NCI-H526 treated with DMSO at 0.1 percent for 48 hours (cell line): ENCODE measurements at regions not wholly inside any gene's neighbourhood (a gene's known extent, or its start where the extent isn't known, plus 50 kb on each side); places are given as distances from the start of the nearest gene placed in this dataset.
"Not testable (repeated sequence)": the region's sequence is repeated elsewhere in the genome, so short reads cannot be mapped to it uniquely, and the experiment has no call there.

Source experiments
- DNase-seq: peaks from one replicate; lab custom pipeline; 2025; lab: John Stamatoyannopoulos, UW

DNA sequence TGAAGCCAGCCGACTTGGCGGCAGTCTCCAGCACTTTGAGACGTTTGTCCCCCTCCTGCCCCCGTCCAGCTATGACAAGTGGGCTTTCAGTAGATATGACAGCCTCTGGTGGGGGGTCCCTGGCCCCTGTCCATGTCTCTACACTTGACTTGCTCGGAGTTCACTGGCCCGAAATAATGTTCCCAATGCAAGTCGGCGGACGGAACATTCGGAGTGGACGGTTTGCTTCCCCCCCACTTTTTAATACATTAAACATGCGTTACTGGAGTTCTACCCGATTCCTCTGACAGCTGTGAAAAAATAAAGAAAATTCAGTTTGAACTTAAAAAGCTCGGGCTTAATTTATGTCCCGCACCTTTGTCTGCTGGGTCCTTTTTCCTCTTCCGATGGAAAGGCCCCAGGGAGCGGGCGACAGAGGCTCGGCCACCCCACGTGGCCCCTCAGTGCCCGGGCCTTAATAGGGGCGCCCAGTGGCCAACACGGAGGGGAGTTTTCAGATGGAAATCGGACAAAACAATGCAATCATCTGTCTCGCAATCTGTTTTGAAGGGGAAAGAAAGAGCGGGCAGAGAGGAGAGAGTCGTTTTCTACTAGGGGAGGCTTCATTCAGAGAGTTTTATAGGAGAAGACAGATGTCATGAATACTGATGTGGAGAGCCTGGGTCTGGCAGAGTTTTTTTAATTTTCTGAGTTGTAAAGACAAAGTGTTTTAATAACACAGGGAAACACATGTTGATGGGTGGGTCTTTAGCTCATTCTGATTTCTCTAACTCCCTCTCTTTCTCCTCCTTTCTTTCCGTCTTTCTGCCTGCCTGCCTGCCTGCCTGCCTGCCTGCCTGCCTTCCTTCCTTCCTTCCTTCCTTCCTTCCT is 50.2 kb downstream of the SMIM38 start:
- no peak for DNase-seq

DNA sequence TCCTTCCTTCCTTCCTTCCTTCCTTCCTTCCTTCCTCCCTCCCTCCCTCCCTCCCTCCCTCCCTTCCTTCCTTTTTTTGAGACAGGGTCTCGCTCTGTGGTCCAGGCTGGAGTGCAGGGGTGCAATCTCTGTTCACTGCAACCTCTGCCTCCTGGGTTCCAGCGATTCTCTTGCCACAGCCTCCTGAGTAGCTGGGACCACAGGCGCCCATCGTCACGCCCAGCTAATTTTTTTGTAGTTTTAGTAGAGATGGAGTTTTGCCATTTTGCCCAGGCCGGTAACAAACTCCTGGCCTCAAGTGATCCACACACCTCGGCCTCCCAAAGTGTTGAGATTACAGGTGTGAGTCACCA is 50.9 kb downstream of the SMIM38 start:
- not testable (repeated sequence) for DNase-seq

DNA sequence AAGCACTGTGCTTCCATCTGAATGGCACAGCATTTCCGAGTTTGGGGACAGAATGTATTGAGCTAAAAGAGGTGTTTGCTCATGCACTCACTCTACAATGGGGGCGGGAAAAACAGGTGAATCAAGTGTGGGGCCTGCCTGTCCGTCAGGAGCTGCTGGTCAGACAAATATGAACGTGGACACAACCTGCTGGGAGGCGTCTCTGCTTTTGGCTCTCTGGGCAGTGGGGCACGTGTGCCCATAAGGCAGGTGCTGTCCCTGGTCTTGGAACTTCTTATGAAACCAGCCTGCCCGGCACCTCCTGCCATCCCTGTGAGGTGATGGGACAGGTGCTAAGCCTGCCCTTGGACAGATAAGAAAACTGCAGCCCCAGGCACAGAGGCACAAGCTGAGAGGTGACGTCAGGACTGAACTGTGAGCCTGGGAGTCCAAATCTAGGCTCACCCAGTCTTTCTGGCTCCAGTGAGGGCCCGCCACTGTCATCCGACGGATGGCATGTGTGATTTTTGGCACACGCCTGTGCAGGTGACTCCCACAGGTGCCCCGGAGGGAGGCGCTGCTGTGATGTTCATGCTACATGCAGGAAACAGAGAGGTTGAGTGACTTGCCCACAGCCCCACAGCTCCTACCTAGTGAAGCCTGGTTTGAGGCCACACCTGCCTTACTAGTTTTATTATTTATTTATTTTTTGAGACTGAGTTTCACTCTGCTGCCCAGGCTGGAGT is 51.6 kb downstream of the SMIM38 start:
- DNase-seq: no peak

DNA sequence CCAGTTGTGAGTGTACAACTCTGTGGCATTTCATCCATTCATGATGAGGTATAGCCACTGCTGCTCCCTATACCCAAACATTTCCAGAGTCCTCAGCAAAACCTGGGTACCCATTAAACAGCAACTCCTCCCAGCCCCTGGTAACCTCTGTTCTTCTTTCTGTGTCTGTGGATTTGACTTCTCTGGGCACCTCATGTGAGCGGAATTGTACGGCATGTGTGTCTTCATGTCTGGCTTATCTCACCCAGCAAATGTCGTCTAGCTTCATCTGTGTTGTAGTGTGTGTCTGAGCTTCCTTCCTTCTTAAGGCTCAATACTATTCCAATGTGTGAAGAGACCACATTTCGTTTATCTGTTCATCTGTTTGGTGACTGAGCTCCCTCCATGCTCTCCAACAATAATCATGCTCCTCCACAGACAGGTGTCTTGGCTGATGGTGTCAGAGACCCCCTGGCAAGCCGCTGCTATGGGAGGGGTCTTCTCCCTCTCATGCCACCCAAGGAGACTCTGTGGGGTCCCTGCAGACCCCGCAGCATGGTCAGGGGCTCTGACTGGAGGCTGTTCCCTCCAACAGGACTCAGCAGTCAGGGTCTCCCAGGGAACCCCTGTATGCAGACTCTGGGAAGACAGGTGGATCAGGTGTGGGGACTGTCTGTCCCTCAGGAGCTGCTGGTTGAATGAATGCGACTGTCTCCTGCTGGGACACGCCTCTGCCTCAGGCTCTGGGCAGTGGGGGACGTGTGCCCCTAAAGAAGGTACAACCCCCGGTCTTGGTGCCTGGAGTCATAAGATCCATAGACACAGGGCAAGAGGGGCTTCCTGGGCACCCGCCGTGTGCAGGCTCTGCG is 52.7 kb downstream of the SMIM38 start:
- no peak for DNase-seq

GRCh38 chr11:69209038-69209350 is 53.3 kb downstream of the SMIM38 start:
- no peak for DNase-seq

- DNase-seq: no peak
Observed at GRCh38 chr11:69209421-69210309, 53.9 kb downstream of the SMIM38 start.

DNA sequence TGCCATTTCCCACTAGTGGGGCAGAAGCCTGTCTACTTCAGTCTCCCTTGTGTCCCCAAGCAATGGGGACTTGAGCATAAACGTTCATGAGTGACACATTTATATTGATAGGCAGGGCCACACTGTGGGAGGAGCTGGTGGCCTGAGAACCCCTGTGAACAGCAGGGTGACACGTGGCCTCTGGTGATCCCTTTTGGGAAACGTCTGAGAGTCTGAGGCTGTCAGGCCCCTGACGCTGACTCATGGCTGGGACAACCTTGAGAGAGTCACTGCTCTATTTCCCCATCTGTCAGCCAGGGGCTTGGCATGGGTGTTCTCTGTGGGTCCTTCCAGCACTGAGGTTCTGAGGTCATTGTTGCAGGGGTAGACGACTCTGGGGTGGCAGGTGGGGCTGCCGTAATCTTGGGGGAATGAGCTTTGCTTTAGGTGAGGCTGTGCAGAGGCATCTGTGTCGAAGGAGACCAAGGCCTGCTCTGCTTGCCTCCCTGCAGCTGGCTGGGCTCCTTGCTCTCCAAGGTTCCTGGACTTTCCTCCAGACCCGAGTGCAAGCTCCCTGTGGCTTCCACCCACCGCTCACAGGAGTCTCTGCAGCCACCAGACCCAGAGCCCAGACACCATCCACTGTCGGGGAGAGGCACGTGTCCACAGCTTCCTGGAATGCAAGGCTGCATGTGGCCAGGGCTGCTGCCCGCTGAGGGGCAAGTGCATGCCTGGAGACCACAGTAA is 54.7 kb downstream of the SMIM38 start:
- no peak for DNase-seq

- no peak for DNase-seq
Observed at GRCh38 chr11:69211540-69211919, 55.8 kb downstream of the SMIM38 start.

DNA sequence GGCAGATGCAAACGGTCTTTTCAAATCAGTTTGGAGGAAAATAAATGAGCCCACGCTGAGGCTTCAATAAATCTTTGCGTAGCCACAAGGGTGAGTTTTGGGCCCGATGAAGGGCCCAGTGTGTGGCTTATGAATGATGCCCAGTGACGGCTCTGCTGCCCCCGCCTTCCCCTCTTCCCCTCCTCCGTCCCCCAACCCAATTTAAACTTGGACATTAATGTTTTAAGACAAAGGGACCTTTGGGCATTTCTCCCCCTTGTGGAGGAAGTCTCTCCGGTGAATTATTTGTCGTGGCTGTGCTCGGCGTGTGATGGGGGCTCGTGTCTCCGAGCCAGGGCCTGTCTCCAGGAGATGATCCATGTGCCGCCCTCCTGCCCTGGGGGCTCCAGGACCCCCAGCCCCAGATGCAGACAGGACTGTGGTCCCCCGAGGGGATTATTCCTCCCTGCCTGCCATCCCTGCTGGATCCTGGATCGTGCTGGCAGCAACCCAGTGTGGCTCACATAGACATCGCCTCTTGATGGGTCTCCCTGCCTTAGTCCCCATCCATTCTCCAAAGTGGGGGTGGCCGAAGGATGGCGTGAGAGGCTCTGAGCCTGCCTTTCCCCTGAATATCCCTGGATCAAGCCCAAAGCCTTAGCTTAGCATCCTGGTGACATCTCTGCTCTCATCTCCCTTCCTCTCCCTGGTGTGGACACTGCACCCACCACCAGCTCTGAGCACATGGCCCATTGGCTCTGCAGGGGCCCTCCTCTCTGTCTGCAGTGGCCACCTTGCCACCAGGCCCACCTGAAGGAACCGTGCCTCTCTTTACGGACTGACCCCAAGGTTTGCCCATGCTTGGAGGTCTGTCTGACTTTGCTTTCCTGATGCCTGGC is 56.4 kb downstream of the SMIM38 start:
- no peak for DNase-seq

DNA sequence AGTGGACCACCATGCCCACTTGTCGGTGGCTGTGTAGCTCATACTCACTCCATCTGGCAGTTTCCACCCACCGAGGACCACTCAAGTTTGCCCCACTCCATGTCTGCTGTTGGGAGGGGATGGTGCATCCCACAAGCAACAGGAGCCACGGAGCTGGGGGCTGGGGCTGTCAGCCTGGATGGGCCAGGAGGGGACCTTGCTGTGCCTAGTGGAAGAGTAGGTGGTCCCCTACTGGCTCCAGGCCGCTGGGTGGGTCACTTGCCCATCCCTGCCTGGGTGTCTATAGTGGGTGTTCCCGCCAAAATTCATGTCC is 57.0 kb downstream of the SMIM38 start:
- DNase-seq: no peak

DNA sequence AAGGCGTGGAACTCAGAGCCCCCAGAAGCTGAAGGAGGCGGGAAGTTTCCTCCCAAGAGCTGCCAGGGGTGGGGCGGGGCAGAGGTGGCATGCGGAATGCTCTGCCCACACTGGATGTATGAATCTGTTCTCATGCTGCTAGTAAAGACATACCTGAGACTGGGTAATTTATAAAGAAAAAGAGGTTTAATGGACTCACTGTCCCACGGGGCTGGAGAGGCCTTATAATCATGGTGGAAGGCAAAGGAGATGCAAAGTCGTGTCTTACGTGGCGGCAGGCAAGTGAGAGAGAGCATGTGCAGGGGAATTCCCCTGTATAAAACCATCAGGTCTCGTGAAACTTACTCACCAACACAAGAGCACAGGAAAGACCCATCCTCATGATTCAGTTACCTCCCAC is 57.6 kb downstream of the SMIM38 start:
- DNase-seq: no peak

DNA sequence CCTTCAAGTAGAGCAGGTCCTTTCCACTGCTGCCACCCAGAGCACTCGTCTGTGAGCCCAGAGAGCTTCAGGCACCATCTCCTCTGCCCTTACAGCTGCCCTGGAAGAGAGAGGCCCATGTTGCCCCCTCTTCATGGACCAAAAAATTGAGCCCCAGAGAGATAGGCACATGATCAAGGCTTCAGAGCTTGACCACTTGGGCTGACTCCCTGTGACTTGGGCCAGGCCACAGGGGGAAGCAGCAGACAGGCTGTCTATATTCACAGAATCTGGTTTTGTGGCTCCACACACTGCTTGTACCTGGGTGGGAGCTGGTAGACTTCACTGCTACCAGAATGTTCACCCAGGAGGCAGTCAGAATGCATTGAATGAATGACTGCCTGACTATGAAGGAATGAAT is 58.2 kb downstream of the SMIM38 start:
- DNase-seq: no peak

DNA sequence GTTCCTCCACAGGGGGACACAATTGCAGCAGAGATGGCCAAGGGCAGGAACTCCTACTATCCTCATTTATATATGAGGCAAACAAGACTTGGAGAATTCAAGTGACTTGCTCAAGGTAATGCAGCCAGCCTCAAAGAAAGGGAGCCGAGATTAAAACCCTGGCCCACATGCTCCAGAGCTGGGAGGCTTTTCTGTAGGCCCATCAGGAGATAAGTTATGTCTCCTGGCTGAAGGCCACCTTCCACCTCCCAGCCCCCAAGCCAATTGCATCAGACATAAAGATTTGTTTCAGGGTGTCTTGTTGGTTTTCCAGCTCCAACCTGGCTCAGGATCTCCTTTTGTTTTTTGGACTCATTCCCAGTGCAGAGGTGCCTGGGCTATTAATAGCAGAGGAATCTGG is 59.5 kb downstream of the SMIM38 start:
- no peak for DNase-seq

DNA sequence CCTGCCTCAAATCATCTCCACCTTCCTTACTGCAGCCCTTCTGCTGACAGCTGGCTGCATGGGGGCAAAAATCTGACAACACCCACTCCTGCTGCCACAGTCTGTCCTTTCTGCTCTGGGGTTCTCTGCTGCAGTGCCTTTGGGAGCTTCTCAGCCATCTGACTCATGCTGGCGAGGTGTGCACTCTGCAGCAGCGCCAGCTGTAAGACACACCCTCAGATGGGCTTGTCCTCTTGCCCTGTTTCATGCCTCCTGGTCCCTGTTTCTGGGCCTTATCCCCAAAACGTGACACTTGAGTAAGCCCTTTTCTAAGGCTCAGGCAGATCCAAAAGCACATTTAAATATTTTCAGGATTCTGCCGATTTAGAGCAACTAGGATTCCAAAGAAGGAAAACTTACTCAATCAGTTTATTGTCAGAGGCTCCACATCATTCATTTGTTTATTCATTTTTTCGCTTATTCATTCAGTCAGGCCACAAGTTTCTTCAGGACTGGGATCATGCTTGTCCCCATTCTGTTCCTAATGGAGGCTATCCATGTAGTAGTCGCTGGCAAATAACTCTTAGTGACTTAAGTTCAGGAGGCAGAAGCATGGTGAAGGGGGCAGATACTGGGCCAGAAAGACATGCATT is 60.2 kb downstream of the SMIM38 start:
- DNase-seq: no peak

- DNase-seq: no peak
Observed at GRCh38 chr11:69216647-69217051, 60.9 kb downstream of the SMIM38 start.

DNA sequence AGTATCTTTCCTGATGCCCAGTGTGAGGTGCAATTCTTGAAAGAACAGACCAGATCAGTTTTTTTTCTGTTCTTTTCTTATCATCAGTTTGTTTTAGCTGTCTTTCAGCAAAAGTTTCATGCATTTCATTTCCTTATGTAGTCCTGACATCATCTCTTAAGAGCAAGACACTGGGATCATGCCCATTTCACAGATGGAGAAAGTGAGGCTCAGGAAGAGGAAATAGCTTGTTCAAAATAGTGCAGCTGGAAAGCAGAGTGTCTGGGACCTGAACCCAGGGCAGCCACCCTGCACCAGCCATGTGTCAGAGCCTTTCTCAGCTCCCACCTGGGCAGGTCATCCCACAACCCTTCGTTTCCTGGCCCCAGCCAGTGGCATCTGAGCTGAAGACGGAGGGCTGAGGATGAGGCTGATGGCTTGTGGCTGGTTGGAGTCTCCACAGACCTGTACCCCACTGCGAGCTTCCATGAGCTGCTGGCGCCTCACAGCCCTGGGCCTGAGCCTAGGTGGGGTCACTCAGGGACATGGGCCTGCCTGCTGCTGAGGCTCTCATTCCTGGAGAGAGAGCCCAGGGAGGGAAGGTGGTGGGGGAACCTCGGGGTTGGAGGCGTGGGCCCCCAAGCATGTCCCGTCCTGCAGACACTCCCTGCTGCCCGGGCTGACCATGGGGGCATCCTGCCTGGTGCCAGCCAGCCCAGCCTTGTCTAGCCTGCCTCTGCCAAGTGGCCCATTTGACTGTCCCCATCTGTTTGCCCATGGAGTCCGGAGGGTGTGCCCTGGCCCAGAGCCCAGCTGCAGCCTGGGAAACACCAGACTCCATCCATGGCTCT is 61.8 kb downstream of the SMIM38 start:
- no peak for DNase-seq

DNA sequence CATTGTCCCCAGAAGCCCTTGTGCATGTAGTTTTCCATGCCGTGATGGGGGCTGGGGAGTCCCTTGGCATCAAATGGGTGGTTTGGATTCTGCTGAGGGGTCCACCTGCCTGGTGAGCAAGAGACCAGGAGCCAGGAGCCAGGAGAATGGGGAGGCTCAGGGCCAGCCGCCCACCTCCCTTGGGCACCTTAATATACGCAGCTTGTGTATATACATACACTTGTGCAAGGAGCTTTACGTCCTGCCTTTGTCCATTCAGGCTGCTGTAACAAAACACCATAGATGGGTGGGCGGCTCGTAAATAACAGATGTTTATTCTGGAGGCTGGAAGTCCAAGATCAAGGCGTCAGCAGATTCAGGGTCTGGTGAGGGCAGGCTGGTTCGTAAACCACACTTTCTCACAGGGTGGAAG is 62.5 kb downstream of the SMIM38 start:
- no peak for DNase-seq

GRCh38 chr11:69218946-69219720 is 63.4 kb downstream of the SMIM38 start:
- DNase-seq: no peak
